NCI-H748 (cell line): ENCODE measurements at regions not wholly inside any gene's neighbourhood (a gene's known extent, or its start where the extent isn't known, plus 50 kb on each side); places are given as distances from the start of the nearest gene placed in this dataset.
"Not testable (repeated sequence)": the region's sequence is repeated elsewhere in the genome, so short reads cannot be mapped to it uniquely, and the experiment has no call there.

Experiments
- DNase-seq: peaks from one replicate; lab custom pipeline; 2025; ENCODE audit not compliant: unreplicated experiment; lab: John Stamatoyannopoulos, UW

GRCh38 chr3:25944329-25944728 lies 154.4 kb downstream of the OXSM start:
- peak; percentile 21 for DNase-seq

DNA sequence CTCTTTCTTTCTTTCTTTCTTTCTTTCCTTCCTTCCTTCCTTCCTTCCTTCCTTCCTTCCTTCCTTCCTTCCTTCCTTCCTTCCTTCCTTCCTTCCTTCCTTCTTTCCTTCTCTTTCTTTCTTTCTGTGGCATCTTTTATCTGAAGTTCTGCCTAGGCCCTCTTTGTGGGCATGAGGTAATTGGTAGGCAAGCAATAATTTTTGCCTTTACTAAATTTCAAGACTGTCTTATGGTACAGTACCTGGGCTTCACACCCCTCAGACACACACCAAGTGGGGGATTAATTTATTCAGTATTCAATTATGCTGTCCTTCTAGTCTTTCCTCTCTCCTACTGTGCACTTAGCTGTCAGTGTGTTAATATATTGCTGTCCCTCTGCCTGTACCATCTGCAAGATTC lies 155.5 kb downstream of the OXSM start:
- DNase-seq: no peak

DNA sequence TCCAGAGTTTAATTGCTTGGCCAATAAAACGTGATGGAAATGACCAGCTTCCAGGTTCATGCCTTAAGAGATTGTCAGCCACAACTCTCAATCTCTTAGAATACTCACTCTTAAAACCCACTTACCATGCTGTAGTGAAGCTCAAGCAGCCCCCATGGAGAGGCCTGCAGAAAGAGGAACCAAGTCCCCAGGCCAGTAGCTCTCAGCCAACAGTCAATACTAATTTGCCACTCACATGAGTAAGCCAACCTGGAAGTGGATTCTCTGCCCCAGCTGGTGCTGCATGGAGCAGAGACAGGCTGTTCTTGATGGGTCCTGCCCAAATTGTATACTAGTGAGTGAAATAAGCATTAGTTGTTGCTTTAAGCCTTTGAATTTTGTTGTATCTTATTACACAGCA lies 155.9 kb downstream of the OXSM start:
- no peak for DNase-seq

DNA sequence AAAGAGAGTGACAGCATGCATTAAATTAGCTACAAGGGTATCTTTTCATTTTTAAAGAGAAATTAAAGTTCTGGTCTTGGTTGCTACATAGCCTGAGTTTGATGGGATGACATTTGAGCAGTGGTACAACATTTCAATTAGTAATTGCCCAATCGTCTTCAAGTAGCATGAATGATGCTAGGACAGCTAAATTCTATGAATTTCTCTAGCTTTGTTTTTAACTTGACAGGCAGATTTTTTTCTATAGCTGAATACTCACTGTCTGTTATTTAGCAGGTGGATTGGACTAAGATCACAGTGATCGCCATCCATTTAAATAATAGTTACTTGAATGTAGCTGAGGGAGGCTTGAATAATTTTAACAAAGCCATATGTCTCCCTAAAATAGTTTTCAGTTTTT lies 162.2 kb downstream of the OXSM start:
- DNase-seq: no peak

GRCh38 chr3:25957026-25957425 lies 167.1 kb downstream of the OXSM start:
- DNase-seq: no peak

- no peak for DNase-seq
Measured at GRCh38 chr3:25960776-25961175, 170.9 kb downstream of the OXSM start.

- peak; percentile 14 for DNase-seq
Measured at GRCh38 chr3:25962255-25962654, 172.4 kb downstream of the OXSM start.

DNA sequence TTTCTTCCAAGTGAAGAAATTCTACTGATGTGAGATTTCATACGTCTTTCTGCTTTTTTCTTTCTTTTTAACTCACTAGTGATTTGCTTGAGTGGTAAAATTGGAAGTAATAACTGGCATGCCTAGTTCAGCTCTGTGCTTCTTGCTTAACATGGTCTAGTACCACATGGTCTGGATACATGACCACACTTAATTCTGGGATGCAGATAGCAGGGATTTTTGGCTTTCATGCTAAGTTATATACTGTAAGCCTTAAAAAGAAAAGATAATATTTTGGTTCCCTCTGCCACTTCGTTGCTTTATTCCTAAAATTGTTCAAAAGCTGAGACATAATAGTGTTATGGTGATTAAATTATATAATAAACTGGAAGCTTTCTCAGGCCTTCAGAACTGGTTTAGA lies 174.3 kb downstream of the OXSM start:
- DNase-seq: no peak

DNA sequence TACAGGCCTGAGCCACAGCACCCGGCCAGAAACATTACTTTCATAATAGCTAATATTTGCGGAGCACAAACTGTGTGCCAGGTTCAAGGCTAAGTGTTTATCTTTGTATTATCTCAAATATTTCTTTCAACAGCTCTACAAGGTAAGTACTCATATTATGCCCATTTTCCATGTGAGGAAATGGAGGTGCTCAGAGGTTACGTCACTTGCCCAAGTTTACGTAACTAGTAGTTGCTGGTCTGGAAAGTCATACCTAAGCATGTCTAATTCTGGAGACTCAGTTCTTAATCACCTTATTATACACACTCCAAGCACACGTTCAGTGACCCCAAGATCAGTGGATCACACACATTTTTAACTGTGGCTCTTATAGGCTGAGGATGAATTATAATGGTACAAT lies 177.5 kb downstream of the OXSM start:
- no peak for DNase-seq

DNA sequence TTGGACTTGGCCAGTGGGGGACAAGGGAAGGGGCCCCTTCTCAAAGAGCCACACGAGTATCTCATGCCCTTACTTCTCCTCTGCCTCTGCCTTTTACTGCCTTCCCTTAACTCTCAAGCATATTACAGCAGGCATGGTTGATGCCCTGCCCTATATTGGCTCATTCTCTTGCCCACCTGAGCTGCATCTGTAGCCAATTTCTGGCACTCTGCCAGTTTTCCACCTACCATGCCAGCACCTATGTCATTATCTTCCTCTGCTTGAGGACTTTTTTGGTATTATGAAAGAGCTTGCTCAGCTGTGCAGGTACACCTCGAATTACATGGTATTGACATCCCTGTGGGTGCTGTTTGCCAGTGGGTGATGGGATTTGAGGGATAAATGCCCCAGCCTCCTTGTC lies 181.8 kb downstream of the OXSM start:
- peak; percentile 1 for DNase-seq

DNA sequence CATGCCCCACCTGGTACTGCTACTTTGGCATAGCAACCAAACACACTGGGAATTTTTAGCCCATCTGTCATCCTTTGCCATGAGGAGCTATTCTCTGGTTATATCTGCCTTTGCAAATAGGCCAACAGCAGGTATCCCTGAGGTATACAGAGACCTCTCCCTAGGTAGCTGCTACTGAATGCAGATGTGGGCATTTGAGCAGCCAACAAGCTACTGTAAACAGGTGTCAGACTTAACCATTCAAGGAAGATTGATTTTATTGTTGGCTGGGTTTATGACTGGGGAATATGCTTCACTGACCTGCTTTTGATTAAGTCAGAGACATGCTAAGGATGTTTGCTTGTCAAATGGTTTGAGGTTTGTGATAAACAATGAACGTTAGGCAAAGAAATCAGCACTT lies 183.2 kb downstream of the OXSM start:
- DNase-seq: no peak

DNA sequence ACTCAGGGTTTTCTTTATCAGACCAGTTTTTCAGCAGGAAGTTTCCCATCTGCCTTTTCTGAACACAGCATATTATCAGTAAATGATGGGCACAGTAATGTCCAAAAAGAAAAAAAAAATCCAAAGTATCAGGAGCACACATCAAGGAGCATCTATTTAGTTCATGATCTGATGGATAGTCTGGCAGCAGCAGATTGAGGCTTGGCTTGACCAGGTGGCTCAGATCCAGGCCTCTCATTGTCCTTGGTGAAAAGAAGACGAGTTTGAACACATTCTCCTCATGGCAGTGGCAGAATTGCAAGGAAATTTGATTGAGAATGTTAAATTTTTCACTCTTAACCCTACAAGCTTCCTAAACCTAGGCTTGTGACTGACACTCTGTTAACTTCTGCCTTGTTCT lies 192.9 kb downstream of the OXSM start:
- DNase-seq: no peak

GRCh38 chr3:25985621-25986020 lies 195.7 kb downstream of the OXSM start:
- DNase-seq: no peak

DNA sequence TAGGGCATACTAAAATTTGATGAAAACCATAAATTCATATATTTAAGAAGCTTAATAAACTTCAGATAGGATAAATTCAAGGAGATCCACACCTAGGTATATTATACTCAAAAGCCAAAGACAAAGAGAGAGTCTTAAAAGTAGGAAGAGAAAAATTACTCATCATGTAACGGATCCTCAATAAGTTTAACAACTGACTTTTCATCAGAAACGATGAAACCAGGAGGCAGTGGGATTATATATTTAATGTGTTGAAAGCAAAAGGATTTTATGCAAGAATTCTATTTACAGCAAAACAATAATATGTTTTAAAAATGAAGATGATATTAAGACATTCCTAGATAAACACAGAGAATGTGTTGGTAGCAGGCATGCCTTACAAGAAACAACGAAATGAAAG lies 202.7 kb downstream of the OXSM start:
- no peak for DNase-seq

GRCh38 chr3:26004172-26004571 lies 214.3 kb downstream of the OXSM start:
- DNase-seq: no peak

- no peak for DNase-seq
Measured at GRCh38 chr3:26011276-26011675, 221.4 kb downstream of the OXSM start.

- DNase-seq: no peak
Measured at GRCh38 chr3:26012241-26012745, 222.4 kb downstream of the OXSM start.

GRCh38 chr3:26015752-26016151 lies 225.9 kb downstream of the OXSM start:
- no peak for DNase-seq

GRCh38 chr3:26018889-26019288 lies 229.0 kb downstream of the OXSM start:
- no peak for DNase-seq

DNA sequence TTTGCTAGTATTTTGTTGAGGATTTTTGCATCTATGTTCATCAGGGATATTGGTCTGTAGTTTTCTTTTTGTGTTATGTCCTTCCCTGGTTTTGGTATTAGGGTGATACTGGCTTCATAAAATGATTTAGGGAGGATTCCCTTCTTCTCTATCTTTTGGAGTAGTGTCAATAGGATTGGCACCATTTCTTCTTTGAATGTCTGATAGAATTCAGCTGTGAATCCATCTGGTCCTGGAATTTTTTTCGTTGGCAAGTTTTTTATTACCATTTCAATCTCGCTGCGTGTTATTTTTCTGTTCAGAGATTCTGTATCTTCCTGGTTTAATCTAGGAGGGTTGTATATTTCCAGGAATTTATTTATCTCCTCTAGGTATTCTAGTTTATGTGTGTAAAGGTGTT lies 234.3 kb downstream of the OXSM start:
- DNase-seq: not testable (repeated sequence)

DNA sequence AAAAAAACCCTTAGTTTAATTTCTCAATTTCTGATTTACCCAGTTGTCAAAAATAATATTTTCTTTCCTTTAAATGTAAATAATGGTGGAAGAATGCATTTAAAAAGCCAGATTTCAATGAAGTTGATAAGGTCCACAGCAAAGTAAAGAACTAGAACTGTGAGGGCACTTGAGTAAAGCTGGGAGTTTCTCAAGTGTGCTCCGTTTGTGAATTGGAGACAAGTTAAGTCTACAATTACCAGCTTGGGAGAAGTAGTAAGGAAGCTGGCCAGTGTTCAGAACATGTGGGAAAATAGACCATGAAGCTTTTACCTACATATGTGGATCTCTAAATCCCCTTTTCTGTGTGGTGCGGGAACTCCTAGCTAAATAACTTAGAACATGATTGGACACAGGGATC lies 239.4 kb downstream of the OXSM start:
- no peak for DNase-seq

DNA sequence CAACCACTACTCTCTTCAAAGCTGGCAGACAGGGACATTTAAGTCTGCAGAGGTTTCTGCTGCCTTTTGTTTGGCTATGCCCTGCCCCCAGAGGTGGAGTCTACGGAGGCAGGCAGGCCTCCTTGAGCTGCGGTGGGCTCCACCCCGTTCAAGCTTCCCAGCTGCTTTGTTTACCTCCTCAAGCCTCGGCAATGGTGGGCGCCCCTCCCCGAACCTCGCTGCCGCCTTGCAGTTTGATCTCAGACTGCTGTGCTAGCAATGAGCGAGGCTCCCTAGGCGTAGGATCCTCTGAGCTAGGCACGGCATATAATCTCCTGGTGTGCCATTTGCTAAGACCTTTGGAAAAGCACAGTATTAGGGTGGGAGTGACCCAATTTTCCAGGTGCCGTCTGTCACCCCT lies 252.2 kb downstream of the OXSM start:
- DNase-seq: not testable (repeated sequence)

GRCh38 chr3:26049951-26050350 lies 260.1 kb downstream of the OXSM start:
- DNase-seq: no peak

- DNase-seq: no peak
Measured at GRCh38 chr3:26050776-26051175, 260.9 kb downstream of the OXSM start.
